K562 (cell line): ENCODE measurements at regions not wholly inside any gene's neighbourhood (a gene's known extent, or its start where the extent isn't known, plus 50 kb on each side); places are given as distances from the start of the nearest gene placed in this dataset.

Experiments used
- ATAC-seq: fragments of 200-7000 bp; cut with Tn5 transposase; 3 replicates; pipeline ENCODE4 v1.9.1; 2020; ENCODE audit warnings: moderate library complexity
- BruUV-seq: library from RNA; stranded (reverse); fragments of 400-500 nt; replicated peaks from 2 replicates; lab custom pipeline; 2021; lab: Mats Ljungman, UMichigan
- CTCF ChIA-PET: fragments of 300-600 bp; formaldehyde crosslinking; extraction: SDS; loops from one replicate; lab custom pipeline; 2021; ENCODE audit warnings: low intra/inter-chr PET ratio; lab: Yijun Ruan, JAX
- POLR2A ChIA-PET: fragments of 300-600, 350-650 bp; sonication (Branson Sonifier 250); formaldehyde crosslinking; extraction: SDS; loops from one replicate; lab custom pipeline; 2021; ENCODE audit warnings: antibody characterized with exemption, inconsistent platforms; lab: Yijun Ruan, JAX
- DNase-seq, 4 experiments: peaks; one replicate each; pipeline versions ENCODE4 v3.0.0 to v3.0.0-alpha.2; 2011 to 2018; ENCODE audit warnings: low spot score in 3 of 4, mixed read lengths in 3 of 4; ENCODE audit errors: extremely low read depth in 1 of 4
- FAIRE-seq: peaks from 2 replicates; lab custom pipeline; 2011; peaks lifted over from hg19 to GRCh38; lab: Jason Lieb, UNC
- H2AFZ ChIP-seq: 2 replicates; pipeline ENCODE4 v1.6.0; 2011; ENCODE audit warnings: low read depth, low read length, control low read depth, inconsistent platforms
- H3K27ac ChIP-seq: fragments of 200-600 bp; 3 replicates; pipeline ENCODE4 v1.8.0; 2011; ENCODE audit warnings: low read depth, mild to moderate bottlenecking, control low read depth, inconsistent platforms, low read length, moderate library complexity, mixed read lengths; ENCODE audit errors: extremely low read depth
- H3K27me3 ChIP-seq, 2 experiments: fragments of 300-600 bp in 1 of 2; 2 replicates in 1 of 2; 3 replicates in 1 of 2; pipeline versions ENCODE4 v1.6.0 to v1.8.0; 2011; ENCODE audit warnings: inconsistent platforms in 2 of 2, low read length in 2 of 2, mild to moderate bottlenecking in 1 of 2, mixed read lengths in 1 of 2, moderate library complexity in 1 of 2; ENCODE audit not compliant: control insufficient read depth in 2 of 2, insufficient read depth in 2 of 2
- H3K36me3 ChIP-seq: fragments of 300-600 bp; 3 replicates; pipeline ENCODE4 v1.8.0; 2011; ENCODE audit warnings: mild to moderate bottlenecking, low read length, inconsistent platforms; ENCODE audit not compliant: control insufficient read depth, insufficient read depth
- H3K4me1 ChIP-seq, 2 experiments: fragments of 200-600 bp in 1 of 2; replicated peaks in 1 of 2; 2 replicates in 1 of 2; 3 replicates in 1 of 2; pipeline versions ENCODE4 v1.5.1 to v1.8.0; 2011; ENCODE audit warnings: inconsistent platforms in 2 of 2, low read length in 2 of 2, mild to moderate bottlenecking in 1 of 2, mixed read lengths in 1 of 2, moderate library complexity in 1 of 2; ENCODE audit not compliant: control insufficient read depth in 2 of 2, insufficient read depth in 2 of 2
- H3K4me2 ChIP-seq: 2 replicates; pipeline ENCODE4 v1.6.1; 2011; ENCODE audit warnings: low read length, control low read depth, inconsistent platforms, mixed read lengths; ENCODE audit not compliant: insufficient read depth
- H3K4me3 ChIP-seq: fragments of 200-600 bp; sonication (generic), shearing (Covaris generic); 2 replicates; pipeline ENCODE4 v1.5.1; 2016; ENCODE audit warnings: control low read depth, inconsistent platforms
- H3K79me2 ChIP-seq: fragments of 200-600 bp; 3 replicates; pipeline ENCODE4 v1.8.0; 2011; ENCODE audit warnings: low read length, inconsistent platforms; ENCODE audit not compliant: control insufficient read depth, insufficient read depth
- H3K9ac ChIP-seq, 2 experiments: 2 replicates each; pipeline versions ENCODE4 v1.6.0 to v1.6.1; 2011; ENCODE audit warnings: low read depth in 2 of 2, low read length in 2 of 2, control low read depth in 1 of 2, inconsistent platforms in 1 of 2, mild to moderate bottlenecking in 1 of 2, mixed read lengths in 1 of 2; ENCODE audit not compliant: insufficient read depth in 1 of 2
- H3K9me1 ChIP-seq: one replicate; pipeline ENCODE4 v1.6.0; 2011; ENCODE audit warnings: inconsistent platforms, mild to moderate bottlenecking, low read length, moderate library complexity; ENCODE audit not compliant: control insufficient read depth, insufficient read depth
- H3K9me3 ChIP-seq: replicated peaks from 2 replicates; pipeline ENCODE4 v1.5.1; 2011; ENCODE audit warnings: low read depth, low read length, inconsistent platforms; ENCODE audit not compliant: control insufficient read depth, insufficient read depth
- H4K20me1 ChIP-seq: replicated peaks from 2 replicates; pipeline ENCODE4 v1.6.1; 2011; ENCODE audit warnings: low read length, inconsistent platforms, mixed read lengths; ENCODE audit not compliant: control insufficient read depth, insufficient read depth
- BDP1 ChIP-seq: IDR thresholded peaks from 3 replicates; pipeline ENCODE4 v1.6.1; 2011; ENCODE audit not compliant: insufficient read length, insufficient read depth
- GABPA ChIP-seq: fragments of 200-800 bp; sonication (Bioruptor generic); conservative IDR thresholded peaks from 2 replicates; pipeline ENCODE4 v1.6.1; 2016; ENCODE audit warnings: low read depth, missing genetic modification characterization, missing compliant biosample characterization
- GTF2F1 ChIP-seq: IDR thresholded peaks from 2 replicates; pipeline ENCODE4 v1.6.1; 2011; ENCODE audit warnings: low read depth, low read length, improper control_type of control experiment
- MECOM ChIP-seq: fragments of 250-450 bp; sonication (Bioruptor Pico); IDR thresholded peaks from 2 replicates; pipeline ENCODE4 v1.8.0; 2022; ENCODE audit warnings: inconsistent platforms
- POLR2A ChIP-seq: fragments of 450-650 bp; conservative IDR thresholded peaks from 2 replicates; pipeline ENCODE4 v1.6.1; 2016
- PRDM10 ChIP-seq: fragments of 450-650 bp; IDR thresholded peaks from 2 replicates; pipeline ENCODE4 v1.6.1; 2018; ENCODE audit not compliant: partially characterized antibody
- TBP ChIP-seq: optimal IDR thresholded peaks from 2 replicates; pipeline ENCODE3; 2011; ENCODE audit warnings: low read depth, low read length, improper control_type of control experiment
- USF2 ChIP-seq: sonication (generic); formaldehyde crosslinking; IDR thresholded peaks from 2 replicates; pipeline ENCODE4 v1.5.0; 2020; ENCODE audit warnings: missing genetic modification reagents
- XRCC3 ChIP-seq: fragments of 450-650 bp; IDR thresholded peaks from 2 replicates; pipeline ENCODE4 v1.6.1; 2017; ENCODE audit warnings: mild to moderate bottlenecking, moderate library complexity
- ZNF655 ChIP-seq: fragments of 250-450 bp; sonication (Bioruptor Pico); IDR thresholded peaks from 2 replicates; pipeline ENCODE4 v1.5.0; 2021
- WGBS: fragments of 100-300 bp; shearing (Covaris generic); methylation state at CpG from one replicate; pipeline ENCODE4 v1.1.6; 2016; ENCODE audit warnings: low coverage, mixed read lengths; ENCODE audit not compliant: insufficient coverage; ENCODE audit errors: missing lambda C conversion rate; 5-methylcytosine and 5-hydroxymethylcytosine counted together
- in situ Hi-C: fragments of 300-500 bp; cut with MboI; formaldehyde crosslinking; loops from 4 replicates; pipeline ENCODE4 v1.15.0; 2018; ENCODE audit warnings: inconsistent platforms, mixed read lengths
- intact Hi-C: fragments of 100-400 bp; cut with micrococcal nuclease; formaldehyde crosslinking; loops from 2 replicates; pipeline ENCODE4 v1.14.2; 2022

- intact Hi-C loops (no loop called here), in situ Hi-C loops (no loop called here)
- CTCF ChIA-PET = no interaction called here
- no peaks in the 10 kb centered on the region for H3K27me3 ChIP-seq
- H3K79me2 ChIP-seq = no peaks in the 10 kb centered on the region
- FAIRE-seq = no peak
- H3K4me1 ChIP-seq = no peaks in the 10 kb centered on the region
- no peak overlapping the region for H3K4me3 ChIP-seq
- no peaks in the 10 kb centered on the region for H3K9me3 ChIP-seq
- H3K9me1 ChIP-seq = no peaks in the 10 kb centered on the region
- POLR2A ChIA-PET = no interaction called here
- no peak overlapping the region for H2AFZ ChIP-seq
- ATAC-seq = no peak
- H3K9ac ChIP-seq = no peak overlapping the region
- no TSS peak for BruUV-seq
- no peak for DNase-seq
- whole genome bisulfite sequencing = 0% methylated on average over 1 of the region's 1 CpG
- no peaks in the 10 kb centered on the region for H3K36me3 ChIP-seq
- no peak overlapping the region for H3K4me2 ChIP-seq
- TF ChIP-seq XRCC3 (no peak), ZNF655 (CRISPR knock-in tag) (no peak), BDP1 (no peak), GTF2F1 (no peak), TBP (no peak)
- no peak overlapping the region for H3K27ac ChIP-seq
- H4K20me1 ChIP-seq = no peaks in the 10 kb centered on the region
Observed at GRCh38 chr17:72068643-72069042, 52.2 kb upstream of the SOX9 start.

DNA sequence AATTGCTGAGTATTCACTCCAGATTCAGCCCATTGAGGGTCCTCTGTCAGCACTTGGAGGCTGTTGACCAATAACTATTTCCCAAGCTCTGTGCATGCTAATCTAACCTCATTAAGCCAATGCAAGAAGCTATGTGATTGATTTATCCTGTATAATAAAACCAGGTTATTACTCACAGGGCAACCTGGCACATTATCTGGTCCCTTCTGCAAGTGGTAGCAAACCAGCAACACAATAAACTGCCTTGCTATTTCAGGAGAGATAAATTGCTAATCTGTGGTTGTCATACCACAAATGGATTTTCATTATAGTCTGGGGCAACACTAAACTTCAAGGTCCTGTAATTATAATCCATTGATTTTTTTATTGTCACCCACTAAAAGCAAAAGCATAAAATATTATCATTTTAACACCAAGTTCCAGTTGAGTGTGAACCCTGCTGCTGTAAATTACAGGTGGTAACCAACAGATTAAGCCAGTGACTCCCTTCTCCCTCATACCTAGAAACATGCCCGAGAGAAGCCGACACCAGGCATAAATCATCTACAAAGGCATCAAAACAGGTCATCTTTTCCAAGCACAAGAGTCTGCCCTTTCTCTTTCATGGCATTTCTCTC, 51.1 kb upstream of the SOX9 start:
- H3K4me2 ChIP-seq = no peak overlapping the region
- H4K20me1 ChIP-seq = no peaks in the 10 kb centered on the region
- no peak overlapping the region for H3K9ac ChIP-seq
- DNase-seq (no peak), ATAC-seq (no peak), FAIRE-seq (no peak)
- POLR2A ChIA-PET = no interaction called here
- H2AFZ ChIP-seq = no peak overlapping the region
- no peak overlapping the region for H3K27ac ChIP-seq
- no peak overlapping the region for H3K4me3 ChIP-seq
- no peaks in the 10 kb centered on the region for H3K36me3 ChIP-seq
- in situ Hi-C loops (no loop called here), intact Hi-C loops (no loop called here)
- no peaks in the 10 kb centered on the region for H3K4me1 ChIP-seq
- no peaks in the 10 kb centered on the region for H3K9me1 ChIP-seq
- no peaks in the 10 kb centered on the region for H3K79me2 ChIP-seq
- H3K27me3 ChIP-seq = no peaks in the 10 kb centered on the region
- no TSS peak for BruUV-seq
- no peaks in the 10 kb centered on the region for H3K9me3 ChIP-seq
- 0% methylated on average over 2 of the region's 2 CpGs for WGBS
- CTCF ChIA-PET = no interaction called here
- no peak for TF ChIP-seq PRDM10
- TF ChIP-seq MECOM (CRISPR knock-in tag) = no peak
- no peak for TF ChIP-seq POLR2A
- TF ChIP-seq GABPA = no peak
- no peak for TF ChIP-seq USF2 (CRISPR knock-in tag)
